AG09309 (cell line): ENCODE measurements at regions not wholly inside any gene's neighbourhood (a gene's known extent, or its start where the extent isn't known, plus 50 kb on each side); places are given as distances from the start of the nearest gene placed in this dataset.

Experiments used
- DNase-seq: peaks from one replicate; pipeline ENCODE4 v3.0.0-alpha.2; 2010; ENCODE audit warnings: low read depth
- H3K4me3 ChIP-seq: 2 replicates; pipeline ENCODE4 v1.5.1; 2011; ENCODE audit warnings: mild to moderate bottlenecking, low read depth, low read length, moderate library complexity; ENCODE audit not compliant: control insufficient read depth
- TF ChIP-seq, protein P1 (sequence below): IDR thresholded peaks from 2 replicates; pipeline ENCODE4 v1.5.1; 2011; ENCODE audit warnings: mild to moderate bottlenecking, low read depth, low read length, inconsistent platforms; ENCODE audit not compliant: insufficient read depth, control insufficient read depth; ENCODE audit errors: missing control alignments

DNA sequence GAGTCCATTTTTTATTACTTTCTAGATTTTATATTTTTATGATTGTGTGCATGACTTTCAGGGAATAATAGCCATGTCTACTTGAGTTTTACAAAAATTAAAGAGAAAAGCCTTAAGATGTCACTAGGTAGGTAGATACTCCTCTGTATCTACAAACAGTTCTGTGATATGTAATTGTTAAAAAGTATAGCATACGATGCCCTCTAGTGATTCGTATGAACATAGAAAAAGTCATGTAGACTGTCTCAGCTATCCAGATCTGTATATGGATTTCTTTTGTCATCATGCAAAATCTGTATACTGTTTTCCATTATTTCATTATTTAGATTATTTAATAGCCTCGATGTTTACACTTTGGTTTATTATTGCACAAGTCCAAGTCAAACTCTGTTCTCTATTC is 856.6 kb downstream of the CENPC start:
- TF ChIP-seq, protein P1, sequence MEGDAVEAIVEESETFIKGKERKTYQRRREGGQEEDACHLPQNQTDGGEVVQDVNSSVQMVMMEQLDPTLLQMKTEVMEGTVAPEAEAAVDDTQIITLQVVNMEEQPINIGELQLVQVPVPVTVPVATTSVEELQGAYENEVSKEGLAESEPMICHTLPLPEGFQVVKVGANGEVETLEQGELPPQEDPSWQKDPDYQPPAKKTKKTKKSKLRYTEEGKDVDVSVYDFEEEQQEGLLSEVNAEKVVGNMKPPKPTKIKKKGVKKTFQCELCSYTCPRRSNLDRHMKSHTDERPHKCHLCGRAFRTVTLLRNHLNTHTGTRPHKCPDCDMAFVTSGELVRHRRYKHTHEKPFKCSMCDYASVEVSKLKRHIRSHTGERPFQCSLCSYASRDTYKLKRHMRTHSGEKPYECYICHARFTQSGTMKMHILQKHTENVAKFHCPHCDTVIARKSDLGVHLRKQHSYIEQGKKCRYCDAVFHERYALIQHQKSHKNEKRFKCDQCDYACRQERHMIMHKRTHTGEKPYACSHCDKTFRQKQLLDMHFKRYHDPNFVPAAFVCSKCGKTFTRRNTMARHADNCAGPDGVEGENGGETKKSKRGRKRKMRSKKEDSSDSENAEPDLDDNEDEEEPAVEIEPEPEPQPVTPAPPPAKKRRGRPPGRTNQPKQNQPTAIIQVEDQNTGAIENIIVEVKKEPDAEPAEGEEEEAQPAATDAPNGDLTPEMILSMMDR: peak; percentile 38
- no peak overlapping the region for H3K4me3 ChIP-seq
- peak; percentile 32 for DNase-seq

DNA sequence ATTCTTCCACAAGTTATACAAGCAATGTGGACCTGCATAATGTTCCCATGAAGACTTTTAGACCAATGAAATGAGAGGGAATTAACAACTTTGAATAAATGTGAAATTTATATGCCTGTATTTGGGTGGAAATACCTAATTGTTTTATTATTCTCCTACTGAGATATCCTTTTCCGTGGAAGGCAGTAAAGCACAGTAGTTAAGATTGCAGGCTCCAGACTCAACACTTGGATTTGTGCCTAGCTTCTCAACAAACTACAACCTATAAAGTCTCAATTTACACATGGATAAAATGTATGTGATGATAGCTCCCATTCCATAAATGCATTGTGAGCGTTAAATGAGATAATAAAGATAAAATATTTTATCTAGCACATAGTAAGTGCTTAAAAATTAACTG is 857.8 kb downstream of the CENPC start:
- no peak for DNase-seq
- no peak overlapping the region for H3K4me3 ChIP-seq
- TF ChIP-seq, protein P1: no peak

DNA sequence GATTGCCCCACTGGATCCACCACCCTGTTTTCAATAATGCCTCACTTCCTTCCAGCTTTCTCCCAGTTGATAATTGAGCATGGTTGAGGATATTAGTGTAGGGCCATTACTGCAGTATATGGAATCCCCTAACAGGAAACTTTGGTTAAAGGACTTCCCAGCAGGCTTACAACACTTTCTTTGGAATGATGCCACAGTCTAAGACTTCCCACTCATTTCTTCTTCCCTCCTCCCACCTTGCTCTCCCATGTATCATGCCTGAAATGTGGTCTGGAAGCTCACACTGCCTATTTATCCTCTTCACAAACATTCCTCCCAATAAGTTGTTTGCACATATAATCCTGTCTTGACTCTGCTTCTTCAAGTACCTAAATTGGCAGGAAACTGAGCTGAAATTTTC is 863.3 kb downstream of the CENPC start:
- DNase-seq: peak; percentile 20
- no peak overlapping the region for H3K4me3 ChIP-seq
- TF ChIP-seq, protein P1: no peak

DNA sequence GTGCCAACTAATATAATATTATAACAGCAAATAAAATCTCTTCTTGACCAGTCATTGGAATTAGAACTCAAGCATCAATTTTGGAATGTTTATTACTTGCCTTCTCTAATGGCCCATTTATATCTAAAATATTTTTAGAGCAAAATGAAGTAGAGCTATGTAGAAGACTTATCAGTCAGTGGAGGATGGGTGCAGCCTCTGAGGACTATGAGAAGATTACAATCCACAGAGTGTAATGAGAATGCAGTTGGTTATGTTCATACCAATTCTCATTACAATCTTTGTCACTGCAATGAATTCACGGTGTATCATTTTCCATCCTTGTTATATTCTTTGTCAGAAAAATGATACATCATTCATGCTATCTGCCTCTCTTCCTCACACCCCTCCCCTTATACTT is 878.1 kb downstream of the CENPC start:
- TF ChIP-seq, protein P1: no peak
- no peak for DNase-seq
- H3K4me3 ChIP-seq: no peak overlapping the region

DNA sequence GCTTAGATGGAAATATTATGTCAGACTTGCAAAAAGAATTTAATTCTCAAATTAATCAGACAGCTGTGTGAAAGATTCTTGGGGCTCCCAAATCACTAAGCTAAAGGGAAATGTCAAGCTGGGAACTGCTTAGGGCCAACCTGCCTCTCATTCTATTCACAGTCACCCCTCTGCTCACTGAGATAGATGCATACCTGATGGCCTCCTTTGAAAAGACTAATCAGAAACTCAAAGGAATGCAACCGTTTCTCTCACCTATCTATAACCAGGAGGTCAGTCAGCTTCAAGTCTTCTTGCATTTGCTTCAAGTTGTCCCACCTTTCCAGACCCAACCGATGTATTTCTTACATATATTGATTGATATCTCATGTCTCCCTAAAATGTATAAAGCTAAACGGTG is 882.7 kb downstream of the CENPC start:
- no peak overlapping the region for H3K4me3 ChIP-seq
- TF ChIP-seq, protein P1: no peak
- DNase-seq: no peak

DNA sequence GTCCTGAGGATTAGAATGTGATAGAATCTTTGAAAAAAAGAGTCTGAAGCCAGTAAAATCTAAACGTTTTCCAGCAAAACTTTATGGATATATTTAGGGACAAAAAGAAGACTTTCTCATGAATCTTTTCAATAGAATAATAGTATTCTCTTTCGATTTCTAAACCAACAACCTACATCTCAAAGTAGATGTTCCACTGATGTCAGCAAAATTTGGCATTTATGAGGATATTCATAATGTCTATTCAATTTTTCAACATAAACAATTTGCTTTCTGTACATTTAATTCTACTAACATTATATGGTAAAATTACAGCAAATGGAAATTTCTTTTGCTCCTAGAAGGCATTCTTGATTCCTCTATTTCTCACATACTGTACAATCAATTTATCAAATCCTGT is 886.5 kb downstream of the CENPC start:
- no peak for DNase-seq
- TF ChIP-seq, protein P1: no peak
- H3K4me3 ChIP-seq: no peak overlapping the region

DNA sequence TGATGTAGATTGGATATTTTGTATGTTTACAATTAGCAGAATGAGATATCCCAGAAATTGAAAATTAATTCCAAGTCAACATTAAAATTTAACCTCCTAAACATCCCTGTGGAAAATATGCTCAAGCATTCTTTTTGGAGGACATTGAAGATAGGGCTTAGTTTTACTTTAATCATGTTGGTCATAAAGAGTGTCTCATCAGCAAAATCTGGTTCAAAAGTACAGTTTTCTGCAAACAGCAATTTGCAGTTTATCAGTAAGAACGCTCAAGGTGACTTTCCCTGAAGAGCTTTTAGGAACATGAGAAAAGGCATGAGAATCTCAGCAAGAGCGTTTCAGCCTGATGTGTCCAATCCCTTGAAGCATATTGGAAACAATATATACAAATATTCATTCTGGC is 889.8 kb downstream of the CENPC start:
- no peak overlapping the region for H3K4me3 ChIP-seq
- TF ChIP-seq, protein P1: no peak
- no peak for DNase-seq
